Brain pericyte (primary cell): ENCODE measurements at regions not wholly inside any gene's neighbourhood (a gene's known extent, or its start where the extent isn't known, plus 50 kb on each side); places are given as distances from the start of the nearest gene placed in this dataset.

Source experiments
- DNase-seq: peaks from one replicate; pipeline ENCODE4 v3.0.0-alpha.2; 2012; ENCODE audit warnings: low read depth, low spot score

DNA sequence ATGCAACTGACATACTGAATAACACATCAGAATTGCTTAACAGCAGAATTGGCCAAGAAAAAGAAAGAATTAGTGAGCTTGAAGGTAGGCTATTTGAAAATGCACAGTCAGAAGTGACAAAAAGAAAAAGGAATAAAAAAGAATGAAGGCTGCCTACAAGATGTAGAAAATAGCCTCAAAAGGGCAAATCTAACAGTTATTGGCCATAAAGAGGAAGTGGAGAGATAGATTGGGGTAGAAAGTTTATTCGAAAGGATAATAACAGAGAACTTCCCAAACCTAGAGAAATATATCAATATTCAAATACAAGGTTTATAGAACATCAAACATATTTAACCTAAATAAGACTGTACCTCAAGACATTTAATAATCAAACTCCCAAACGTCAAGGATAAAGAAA, 67.5 kb downstream of the ATP6V1G3 start:
- no peak for DNase-seq

DNA sequence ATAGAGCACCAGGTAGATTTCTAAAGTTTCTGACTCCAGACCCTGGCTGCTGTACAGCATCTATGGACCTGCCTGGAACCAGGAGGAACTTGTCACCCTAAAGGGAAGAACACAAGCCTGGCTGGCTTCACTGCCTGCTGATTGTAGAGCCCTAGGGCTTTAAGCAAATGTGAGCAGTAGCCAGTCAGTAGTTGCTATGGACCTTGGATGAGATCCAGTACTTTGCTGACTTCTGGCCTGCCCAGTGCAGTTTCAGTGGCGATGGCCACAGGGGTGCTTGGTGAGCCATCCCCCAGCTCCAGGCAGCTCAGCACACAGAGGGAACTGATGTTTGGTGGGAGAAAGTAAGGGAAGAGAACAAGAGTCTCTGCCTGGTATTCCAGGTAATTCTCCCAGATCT, 68.4 kb downstream of the ATP6V1G3 start:
- DNase-seq: no peak

DNA sequence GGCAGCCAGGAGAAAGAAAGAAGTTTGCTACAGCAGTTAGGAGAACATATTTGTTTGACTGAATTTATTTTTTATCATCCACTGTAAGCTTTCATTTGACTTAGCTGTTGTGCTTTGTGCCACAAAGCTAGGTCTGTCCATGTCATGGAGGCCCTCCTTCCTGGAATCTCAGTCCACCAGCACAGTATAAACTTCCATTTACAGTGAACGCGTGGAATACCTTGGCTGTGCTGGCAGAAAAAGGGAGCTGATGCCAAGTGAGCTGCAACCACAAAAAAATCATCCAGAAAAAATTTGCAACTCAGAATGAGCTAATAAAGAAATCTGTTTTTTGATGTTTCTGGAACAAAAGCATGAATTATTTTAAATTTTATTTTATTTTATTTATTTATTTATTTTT, 72.6 kb downstream of the ATP6V1G3 start:
- DNase-seq: no peak

DNA sequence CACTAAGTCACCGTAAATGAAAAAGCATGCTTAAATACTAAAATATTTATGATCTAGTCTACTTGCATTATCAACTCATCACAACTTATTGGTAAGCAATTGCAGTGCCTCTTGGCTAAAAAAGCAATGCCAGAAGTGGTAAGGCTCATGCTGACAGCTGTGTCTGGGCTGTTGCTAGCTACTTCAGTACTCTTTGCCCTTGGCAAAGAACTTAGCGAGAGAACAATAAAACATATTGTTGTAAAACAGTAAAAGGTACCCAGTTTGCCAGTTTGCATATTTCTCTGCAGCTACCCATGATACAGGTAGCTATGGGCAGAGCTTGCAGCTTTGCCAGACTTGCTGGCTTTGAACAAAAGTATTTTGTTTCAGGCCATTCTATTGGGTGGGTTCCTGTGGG, 73.1 kb downstream of the ATP6V1G3 start:
- DNase-seq: no peak

DNA sequence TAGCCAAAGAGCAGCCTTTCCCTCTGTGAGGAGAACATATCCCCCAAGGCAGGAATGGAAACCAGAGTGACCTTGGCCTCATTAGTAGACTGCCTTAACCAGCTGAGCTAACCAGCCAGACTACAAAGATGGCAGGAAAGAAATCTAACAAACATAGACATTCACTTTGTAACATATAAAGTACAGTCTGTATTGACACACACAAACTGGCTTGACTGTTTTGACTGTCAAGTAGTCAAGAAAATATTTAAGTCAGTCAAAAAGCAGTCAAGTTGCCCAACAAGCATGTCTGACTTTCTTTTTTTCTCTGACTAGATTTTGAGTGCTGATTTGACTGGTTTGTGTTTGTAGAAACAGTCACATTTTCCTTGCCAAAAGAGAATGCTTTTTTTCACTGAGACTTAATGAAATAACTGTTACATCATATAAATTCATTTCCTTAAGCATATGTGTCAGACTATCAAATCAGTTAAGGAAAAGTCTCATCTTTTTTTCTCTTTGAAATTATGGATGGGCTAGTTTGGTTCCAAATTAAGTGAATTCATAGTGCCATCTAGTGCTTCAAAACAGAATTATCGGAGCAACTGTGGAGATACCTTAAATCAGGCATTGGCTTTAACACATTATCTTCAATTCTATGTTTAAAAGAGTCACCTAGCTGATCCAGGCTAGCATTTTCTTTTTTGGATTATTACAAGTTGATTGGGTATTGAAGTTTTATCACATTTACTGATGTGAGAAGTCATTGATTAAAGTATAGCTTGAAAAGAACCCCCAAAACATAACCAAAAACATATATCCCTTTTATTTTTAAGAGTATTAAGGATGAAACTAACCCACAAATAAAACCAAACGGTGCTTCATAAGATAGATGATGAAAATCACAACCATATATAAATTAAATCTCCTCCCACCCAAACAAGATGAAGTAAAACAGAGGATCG, 75.0 kb downstream of the ATP6V1G3 start:
- DNase-seq: no peak

DNA sequence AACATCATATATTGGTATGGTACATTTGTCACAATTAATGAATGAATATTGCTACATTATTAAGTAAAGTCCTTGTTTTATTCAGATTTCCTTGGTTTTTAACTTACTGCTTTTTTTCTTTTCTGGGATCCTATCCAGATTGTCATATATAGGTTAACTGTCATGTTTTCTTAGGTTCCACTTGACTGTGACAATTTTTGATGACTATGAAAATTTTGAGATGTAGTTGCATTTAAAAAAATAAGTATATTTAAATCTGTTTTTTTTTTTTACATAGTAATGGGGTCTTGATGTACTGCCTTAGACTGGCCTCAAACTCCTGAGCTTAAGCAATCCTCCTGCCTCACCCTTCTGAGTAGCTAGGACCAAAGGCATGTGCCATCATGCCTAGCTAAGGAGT, 76.8 kb downstream of the ATP6V1G3 start:
- no peak for DNase-seq

DNA sequence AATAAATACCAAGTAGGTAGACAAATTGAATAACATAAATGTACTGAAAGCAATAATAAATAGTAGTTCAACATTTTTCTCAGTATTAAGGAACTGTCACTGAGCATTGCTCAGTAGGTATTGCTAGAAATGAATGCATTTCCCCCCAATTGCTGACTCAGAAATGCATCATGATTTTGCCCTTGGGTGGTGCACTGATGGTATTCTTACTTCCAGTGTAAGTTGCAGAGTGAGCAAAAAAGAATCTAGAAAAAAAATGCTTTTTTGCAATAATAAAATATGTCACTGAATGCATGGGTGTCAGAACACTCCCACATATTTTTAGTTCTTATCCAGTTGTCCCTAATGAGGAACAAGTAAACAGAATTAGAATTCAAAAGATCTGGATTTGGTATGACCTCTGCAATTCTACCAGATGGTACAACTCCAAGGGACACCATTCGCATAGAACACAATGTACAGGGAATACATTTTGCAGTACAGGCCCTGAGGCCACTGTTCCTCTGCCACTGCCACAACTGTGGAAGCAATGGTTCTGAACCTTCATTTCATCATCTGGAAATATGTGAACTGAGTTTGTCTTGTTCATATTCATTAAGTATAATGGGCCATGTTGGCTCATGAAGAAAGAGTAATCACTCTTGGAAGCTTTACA, 78.0 kb downstream of the ATP6V1G3 start:
- no peak for DNase-seq

DNA sequence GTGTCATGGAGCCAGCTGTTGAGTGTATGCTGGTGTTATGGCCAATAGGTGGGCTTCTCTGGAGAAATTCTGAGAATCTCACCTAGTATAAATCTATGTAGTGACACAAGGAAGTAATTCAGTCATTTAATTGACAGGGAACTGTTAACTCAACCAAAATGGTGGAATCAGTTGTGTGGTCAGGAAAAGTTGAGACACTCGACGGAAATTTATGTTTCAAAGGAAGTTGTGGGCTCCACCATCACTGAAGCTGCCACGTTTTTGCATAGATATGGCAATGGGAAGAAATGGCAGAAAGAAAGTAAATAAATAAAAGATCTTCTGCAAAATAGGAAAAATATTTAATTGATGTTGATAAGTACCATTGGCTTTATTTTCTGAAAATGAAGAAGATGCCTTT, 84.5 kb downstream of the ATP6V1G3 start:
- no peak for DNase-seq

DNA sequence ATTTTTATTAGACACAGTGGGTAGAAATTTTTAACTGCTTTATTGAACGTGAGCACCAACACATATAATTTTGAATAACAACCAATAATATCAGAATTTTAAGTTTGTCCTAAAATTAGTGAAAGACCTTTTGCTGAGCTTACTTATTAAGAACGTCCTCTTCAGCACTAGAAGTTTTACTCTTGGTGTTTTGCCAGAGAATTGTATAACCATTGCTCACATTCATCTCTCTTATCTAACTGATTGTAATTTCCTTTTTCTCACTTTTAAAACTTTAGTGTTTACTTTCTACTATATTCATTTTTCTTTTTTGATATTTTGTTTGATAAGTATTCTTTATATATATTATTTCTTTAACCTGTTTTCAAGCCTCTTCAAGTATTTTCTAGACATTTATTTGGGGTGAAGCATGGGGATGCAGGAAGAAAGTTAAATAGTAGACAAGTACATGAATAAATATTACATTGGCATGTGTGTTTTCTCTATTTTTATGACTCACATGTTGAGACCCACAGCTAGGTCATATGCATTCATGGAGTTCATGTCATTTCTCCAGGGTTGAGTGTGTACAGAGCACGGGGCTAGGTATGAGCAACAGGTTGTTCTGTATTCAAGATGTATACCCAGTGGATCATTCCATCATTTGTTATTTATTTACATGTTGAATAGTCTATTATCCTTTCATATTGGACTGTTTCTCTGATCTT, 90.6 kb downstream of the ATP6V1G3 start:
- DNase-seq: no peak

DNA sequence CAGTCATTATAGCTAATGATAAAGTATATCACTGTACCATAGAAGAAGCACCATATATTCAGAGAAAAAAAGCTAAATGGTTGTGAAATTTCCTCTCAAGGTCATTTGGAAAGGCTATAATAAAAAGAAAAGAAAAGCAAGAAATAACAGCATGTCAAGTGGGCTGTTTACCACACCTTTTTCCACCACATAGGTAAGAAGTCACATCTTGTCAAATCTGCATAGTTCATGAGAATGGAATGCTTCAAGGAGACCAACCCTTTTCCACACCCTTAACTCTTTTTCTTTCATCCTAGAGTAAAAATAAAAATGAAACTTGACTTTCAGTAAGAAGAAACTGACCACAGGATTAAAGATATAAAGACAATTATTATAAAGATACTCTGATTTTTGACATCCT, 91.2 kb downstream of the ATP6V1G3 start:
- DNase-seq: no peak

DNA sequence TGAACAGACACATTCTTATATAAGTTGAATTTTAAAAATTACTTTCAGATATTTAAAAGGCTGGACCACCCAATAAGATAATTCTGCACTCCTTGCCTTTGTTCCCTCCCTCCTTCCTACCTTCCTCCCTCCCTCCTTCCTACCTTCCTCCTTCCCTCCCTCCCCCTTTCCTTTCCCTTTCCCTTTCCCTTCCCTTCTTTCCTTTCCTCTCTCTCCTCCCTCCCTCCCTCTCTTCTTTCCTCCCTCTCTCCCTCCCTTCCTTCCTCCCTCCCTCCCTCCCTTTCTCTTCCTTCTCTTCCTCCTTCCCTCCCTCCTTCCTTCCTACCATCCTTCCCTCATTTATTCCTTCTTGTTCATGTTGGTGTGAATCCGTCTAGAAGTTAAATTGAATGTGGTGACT, 93.0 kb downstream of the ATP6V1G3 start:
- no peak for DNase-seq

DNA sequence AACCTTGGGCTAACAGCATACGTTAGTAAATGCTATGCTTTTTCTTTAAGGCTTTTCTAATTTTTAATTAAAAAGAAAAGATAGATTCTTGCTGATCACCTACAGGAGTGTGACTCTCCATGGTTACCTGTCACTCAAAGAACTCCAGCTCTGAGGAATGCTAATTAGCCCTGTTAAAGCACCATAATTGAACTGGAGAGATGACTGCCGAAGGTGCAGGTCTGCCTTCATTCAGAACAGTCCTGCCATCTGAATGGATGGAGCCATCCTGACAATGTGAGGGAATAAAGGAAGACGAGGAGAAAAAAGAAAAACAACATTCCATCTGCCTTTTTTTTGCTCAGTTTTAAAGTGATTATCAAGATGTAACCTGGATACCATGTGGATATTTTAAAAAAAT, 94.6 kb downstream of the ATP6V1G3 start:
- DNase-seq: no peak

DNA sequence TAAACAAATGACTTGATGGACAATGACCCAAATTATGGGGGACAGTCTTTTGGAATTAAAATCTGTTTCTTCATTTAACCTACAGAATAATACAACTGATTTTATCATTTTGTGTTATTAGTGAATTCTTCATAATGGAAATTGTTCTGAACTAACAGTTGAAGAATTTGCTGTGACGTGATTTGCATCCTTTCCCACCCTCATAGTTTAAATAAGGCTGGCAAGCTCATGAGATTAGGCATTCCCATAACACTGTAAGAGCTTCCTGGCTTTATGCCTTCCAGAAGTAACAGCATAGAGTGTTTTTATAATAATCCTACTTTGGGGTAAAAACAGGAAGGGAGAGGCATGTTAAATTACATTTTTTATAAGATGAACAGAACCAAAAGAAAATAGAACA, 95.7 kb downstream of the ATP6V1G3 start:
- no peak for DNase-seq

DNA sequence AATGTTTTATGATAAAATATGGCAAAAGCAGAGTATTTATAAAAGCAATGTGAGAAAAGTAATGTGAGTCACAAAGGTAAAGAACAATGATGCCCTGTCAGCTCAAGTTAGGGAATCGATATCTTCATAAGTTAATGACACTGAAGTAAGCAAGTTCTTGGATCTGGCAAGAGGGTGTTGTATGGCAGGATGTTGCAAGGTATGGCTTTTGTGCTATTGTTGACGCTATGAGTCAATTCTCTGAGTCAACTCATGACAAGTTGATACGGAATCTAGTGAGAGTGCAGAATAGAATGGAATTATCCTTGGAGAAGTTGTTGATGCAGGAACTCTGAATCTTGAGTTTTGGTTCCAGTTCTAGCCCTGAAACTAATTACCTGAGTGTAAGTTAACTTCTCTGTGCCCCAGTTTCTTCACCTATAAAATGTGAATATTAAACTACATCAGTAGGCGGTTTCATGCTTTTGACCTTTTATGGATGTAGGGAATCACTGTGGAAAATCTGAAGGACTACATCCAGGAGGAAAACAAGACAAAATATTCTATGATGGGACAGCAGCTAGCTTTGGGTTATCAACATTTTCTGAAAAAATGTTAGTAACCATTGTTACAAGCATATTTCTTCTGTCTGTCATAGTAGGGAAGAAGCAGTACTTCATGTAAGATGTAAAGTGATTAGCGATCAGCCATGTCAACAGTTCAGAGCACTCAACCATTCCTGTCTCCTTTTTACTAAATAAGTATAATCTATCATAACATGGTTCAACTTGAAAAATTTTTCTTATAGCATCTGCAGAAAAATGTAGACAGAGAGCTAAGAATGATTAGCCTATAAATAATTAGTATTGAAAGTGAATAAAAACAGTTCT, 96.9 kb downstream of the ATP6V1G3 start:
- DNase-seq: peak; percentile 41

DNA sequence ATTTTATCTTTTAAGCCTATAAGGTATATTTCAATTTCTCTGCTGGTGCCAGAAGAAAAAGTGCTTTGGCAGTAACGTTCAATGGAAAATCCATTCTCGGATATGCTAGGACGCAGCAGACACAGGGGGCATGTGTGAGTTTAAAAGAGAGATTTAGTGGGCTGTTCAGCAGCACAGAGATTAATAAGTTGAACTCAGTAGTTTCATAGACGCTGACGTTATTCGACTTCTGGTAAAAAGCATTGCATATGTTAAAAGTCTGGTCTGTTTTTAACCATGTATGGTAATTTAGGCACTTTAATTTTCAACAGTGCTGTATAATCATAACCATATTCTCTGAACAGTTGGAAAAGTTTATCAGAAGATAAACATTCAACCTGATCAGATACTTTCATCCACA, 99.6 kb downstream of the ATP6V1G3 start:
- DNase-seq: no peak

DNA sequence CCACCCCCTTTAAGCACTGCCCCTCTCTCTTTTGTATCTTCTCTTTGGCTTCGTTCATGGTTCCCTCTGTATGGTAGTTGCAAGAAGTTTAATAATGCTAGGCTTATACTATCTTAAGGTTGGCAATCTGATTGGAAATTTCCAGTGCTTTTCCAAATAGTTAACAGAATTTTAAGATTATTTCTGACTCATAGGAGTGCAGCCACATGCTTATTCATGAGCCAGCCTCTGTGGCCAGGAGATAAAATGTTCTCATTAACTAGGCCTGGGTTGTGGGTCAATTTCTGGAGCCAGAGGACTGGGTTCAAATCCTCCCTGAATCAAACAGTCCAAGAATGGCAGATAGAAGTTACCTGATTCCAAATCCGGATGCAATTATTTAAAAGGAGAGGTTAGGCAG, 103.1 kb downstream of the ATP6V1G3 start:
- no peak for DNase-seq

DNA sequence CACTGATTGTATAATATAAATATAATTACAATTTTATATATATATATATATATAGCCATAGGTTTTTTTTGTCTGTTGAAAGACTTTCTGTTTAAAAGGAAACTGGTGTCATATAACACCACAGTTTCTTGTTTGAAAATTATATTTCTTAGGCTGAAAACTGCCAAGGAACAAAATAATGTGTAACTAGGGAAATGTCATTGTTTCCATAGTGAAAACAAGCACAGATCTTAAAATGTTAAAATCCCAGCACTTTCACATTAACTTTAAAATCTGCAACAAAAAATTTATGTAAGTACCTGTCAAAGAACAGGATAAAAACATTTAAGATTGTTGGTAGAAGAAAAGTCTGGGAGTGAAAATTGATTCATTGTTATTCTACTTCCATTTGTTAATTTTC, 104.2 kb downstream of the ATP6V1G3 start:
- DNase-seq: no peak

DNA sequence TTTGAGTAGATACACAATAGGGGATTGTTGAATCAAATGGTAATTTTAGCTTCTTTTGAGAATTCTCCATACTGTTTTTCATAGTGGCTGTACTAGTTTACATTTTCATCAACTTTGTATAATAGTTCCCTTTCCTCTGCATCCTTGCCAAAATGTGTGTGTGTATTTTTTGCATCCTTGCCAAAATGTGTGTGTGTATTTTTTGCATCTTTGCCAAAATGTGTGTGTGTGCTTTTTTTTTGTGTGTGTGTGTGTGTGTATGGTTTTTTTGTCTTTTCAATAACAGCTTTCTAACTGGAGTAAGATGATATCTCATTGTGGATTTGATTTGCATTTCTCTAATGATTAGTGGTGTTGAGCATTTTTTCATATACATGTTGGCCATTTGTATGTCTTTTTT, 105.4 kb downstream of the ATP6V1G3 start:
- no peak for DNase-seq

DNA sequence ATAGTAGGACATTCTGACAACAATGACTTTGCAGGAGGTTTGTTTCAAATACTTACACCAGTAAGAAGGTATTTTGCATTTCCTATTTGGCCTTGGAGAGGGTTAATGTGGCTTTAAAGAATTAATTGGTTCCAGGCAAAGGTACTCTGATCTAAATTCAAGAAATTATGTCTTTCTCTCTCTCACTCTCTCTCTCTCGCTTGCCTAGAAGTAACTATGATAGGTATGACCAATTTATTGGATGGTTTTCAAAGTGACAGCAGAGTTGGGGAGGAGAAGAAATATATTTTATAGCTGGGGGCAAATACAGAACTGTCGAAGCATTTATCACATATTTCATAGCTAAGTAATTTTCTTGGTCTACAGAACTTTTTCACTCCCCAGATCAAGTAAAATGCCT, 116.0 kb downstream of the ATP6V1G3 start:
- DNase-seq: no peak

DNA sequence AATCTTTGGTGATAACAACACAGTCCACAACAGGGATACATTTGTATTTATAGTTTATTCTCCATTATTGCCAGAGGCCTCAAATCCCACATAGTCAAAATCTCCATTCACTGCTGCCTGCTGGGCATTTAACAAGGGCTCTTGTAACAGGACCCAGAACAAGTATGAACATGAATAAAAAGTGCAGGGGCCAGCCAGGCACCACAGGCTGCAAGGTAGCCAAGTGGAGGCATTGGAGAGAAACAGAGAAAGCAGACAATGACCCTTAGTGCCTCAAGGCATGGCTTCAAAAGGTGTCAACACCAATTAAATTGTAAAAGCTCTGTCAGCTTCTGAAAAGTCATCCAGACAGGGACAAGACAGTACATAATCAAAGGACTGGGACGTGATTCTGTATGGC, 116.8 kb downstream of the ATP6V1G3 start:
- no peak for DNase-seq

DNA sequence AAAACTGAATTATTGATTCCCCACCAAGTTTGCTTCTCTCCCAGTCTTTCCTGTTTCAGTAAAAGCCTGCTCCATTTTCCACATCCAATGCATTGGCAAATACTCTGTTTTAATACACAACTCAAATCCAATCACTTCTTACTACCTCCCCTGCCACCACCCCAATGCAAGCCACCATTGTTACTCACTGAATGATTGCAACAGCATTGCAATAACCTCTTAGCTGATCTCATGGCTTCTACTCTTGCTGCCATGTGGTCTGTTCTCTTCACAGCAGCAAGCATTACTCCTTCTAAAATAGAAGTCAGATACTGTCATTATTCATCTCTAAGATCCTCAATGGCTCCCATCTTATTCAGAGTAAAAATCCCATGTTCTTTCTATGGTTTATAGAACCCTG, 123.4 kb downstream of the ATP6V1G3 start:
- DNase-seq: no peak

DNA sequence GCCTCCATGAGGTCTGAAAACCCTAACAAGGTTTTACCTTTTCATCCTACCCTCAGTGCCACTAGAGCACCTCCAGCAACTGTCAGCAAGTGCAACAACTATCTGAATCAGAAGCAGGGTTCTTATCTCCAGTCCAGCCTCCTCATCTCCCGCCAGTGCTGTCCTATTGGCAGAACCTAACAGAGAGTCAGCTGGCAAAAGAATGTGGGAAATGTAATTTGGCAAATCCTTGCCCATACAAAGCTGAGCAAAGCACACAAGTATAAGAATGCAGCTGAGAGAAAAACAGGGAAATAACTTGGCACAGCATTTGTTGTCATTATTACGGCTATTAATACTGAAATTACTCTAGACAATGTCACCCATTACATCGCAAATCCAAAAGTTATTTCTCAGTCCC, 124.2 kb downstream of the ATP6V1G3 start:
- no peak for DNase-seq
